ENCODE measurements at regions not wholly inside any gene's neighbourhood (a gene's known extent, or its start where the extent isn't known, plus 50 kb on each side); places are given as distances from the start of the nearest gene placed in this dataset.

DNA sequence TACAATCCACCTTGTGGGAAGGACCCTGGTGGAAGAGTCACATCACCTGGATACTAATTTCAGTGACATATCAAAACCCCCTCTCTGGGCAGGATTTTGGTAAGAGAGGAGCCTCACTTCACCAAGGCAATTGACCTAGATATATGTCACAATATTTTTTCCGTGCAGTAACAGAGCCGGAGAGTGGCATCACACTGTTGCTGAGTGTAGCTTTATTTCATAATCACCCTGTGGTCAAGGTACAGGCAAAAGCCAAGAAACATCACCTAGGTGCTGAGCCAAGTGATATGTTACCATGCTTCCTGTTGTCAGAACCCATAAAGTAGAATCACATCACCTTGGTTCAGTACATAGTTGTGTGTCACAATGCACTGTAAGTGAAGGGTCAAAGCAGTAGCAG lies 895.2 kb upstream of the TSPY4 start:
- no peaks in the 10 kb centered on the region for H3K27me3 ChIP-seq (ENCODE audit: control insufficient read depth in 2 of 2, insufficient read depth in 2 of 2, low read length in 2 of 2)
- dilution Hi-C loops (cut with MboI; ENCODE audit: extremely low pct_ligation_motif_present, low sequenced_read_pairs) (no loop called here), intact Hi-C loops (cut with micrococcal nuclease) (no loop called here)
- H4K20me1 ChIP-seq (replicated peaks; ENCODE audit: control insufficient read depth, extremely low read depth, insufficient read depth, low read length), result no peaks in the 10 kb centered on the region
- no TSS peak for BruUV-seq (replicated peaks)
- H3K9me1 ChIP-seq (replicated peaks; ENCODE audit: control insufficient read depth, extremely low read depth, insufficient read depth, low read length), result no peaks in the 10 kb centered on the region
- H3K9me3 ChIP-seq (replicated peaks; ENCODE audit: control insufficient read depth, insufficient read depth, low read length), result no peaks in the 10 kb centered on the region
- TF ChIP-seq, protein P1, sequence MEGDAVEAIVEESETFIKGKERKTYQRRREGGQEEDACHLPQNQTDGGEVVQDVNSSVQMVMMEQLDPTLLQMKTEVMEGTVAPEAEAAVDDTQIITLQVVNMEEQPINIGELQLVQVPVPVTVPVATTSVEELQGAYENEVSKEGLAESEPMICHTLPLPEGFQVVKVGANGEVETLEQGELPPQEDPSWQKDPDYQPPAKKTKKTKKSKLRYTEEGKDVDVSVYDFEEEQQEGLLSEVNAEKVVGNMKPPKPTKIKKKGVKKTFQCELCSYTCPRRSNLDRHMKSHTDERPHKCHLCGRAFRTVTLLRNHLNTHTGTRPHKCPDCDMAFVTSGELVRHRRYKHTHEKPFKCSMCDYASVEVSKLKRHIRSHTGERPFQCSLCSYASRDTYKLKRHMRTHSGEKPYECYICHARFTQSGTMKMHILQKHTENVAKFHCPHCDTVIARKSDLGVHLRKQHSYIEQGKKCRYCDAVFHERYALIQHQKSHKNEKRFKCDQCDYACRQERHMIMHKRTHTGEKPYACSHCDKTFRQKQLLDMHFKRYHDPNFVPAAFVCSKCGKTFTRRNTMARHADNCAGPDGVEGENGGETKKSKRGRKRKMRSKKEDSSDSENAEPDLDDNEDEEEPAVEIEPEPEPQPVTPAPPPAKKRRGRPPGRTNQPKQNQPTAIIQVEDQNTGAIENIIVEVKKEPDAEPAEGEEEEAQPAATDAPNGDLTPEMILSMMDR (IDR thresholded peaks at IDR 0.05; ENCODE audit: extremely low read depth in 1 of 2, insufficient read depth in 1 of 2, low read depth in 1 of 2, low read length in 2 of 2), result no peak
- TF ChIP-seq POLR2AphosphoS5 (IDR thresholded peaks at IDR 0.05; ENCODE audit: insufficient read depth, low read depth, low read length) (no peak), JUN (IDR thresholded peaks at IDR 0.05; ENCODE audit: borderline replicate concordance, insufficient read depth, insufficient read length, low read depth) (no peak), POLR2A (IDR thresholded peaks at IDR 0.05; ENCODE audit: low read depth, low read length) (no peak), GATA2 (IDR thresholded peaks at IDR 0.05; ENCODE audit: insufficient read depth, insufficient read length, low read depth, low read length) (no peak), EZH2 (IDR thresholded peaks at IDR 0.05; ENCODE audit: borderline replicate concordance, low read depth, low read length, severe bottlenecking) (no peak), MYC (IDR thresholded peaks at IDR 0.05; ENCODE audit: low read depth, low read length) (no peak), FOS (IDR thresholded peaks at IDR 0.05; ENCODE audit: borderline replicate concordance, insufficient read depth, low read length) (no peak)
- TF ChIP-seq, protein P2, sequence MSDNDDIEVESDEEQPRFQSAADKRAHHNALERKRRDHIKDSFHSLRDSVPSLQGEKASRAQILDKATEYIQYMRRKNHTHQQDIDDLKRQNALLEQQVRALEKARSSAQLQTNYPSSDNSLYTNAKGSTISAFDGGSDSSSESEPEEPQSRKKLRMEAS (IDR thresholded peaks at IDR 0.05; ENCODE audit: insufficient read depth, insufficient read length), result no peak
- H3K4me3 ChIP-seq (replicated peaks in 1 of 3; ENCODE audit: insufficient read depth in 1 of 3, low read depth in 1 of 3, low read length in 3 of 3), result no peak overlapping the region
- FAIRE-seq (no peak), DNase-seq (ENCODE audit: low read depth, low spot score) (no peak)
- H3K9ac ChIP-seq (replicated peaks; ENCODE audit: extremely low read depth, insufficient read depth, low read length), result no peak overlapping the region
- H3K79me2 ChIP-seq (ENCODE audit: control insufficient read depth, insufficient read depth, low read length), result no peaks in the 10 kb centered on the region
- no peaks in the 10 kb centered on the region for H3K4me1 ChIP-seq (ENCODE audit: control insufficient read depth, extremely low read depth, insufficient read depth, low read length)
- ChIA-PET CTCF (no interaction called here), POLR2A (no interaction called here)
- no peak overlapping the region for H2AFZ ChIP-seq (ENCODE audit: low read depth, low read length)
- no peak overlapping the region for H3K27ac ChIP-seq (ENCODE audit: insufficient read depth, low read depth, low read length)
- H3K4me2 ChIP-seq (ENCODE audit: insufficient read depth, low read length), result no peak overlapping the region
- H3K36me3 ChIP-seq (ENCODE audit: control insufficient read depth in 2 of 2, extremely low read depth in 1 of 2, insufficient read depth in 2 of 2, low read length in 2 of 2), result no peaks in the 10 kb centered on the region

All from endothelial cell of umbilical vein (primary cell).